GM20000 (cell line): ENCODE measurements at regions not wholly inside any gene's neighbourhood (a gene's known extent, or its start where the extent isn't known, plus 50 kb on each side); places are given as distances from the start of the nearest gene placed in this dataset.

ENCODE experiments used
- DNase-seq: peaks from one replicate; pipeline ENCODE4 v3.0.0; 2012; ENCODE audit warnings: low spot score
- CTCF ChIP-seq: IDR thresholded peaks from 2 replicates; pipeline ENCODE4 v1.5.1; 2012; ENCODE audit warnings: mild to moderate bottlenecking, control low read depth; ENCODE audit errors: extremely low read depth, missing control alignments

DNA sequence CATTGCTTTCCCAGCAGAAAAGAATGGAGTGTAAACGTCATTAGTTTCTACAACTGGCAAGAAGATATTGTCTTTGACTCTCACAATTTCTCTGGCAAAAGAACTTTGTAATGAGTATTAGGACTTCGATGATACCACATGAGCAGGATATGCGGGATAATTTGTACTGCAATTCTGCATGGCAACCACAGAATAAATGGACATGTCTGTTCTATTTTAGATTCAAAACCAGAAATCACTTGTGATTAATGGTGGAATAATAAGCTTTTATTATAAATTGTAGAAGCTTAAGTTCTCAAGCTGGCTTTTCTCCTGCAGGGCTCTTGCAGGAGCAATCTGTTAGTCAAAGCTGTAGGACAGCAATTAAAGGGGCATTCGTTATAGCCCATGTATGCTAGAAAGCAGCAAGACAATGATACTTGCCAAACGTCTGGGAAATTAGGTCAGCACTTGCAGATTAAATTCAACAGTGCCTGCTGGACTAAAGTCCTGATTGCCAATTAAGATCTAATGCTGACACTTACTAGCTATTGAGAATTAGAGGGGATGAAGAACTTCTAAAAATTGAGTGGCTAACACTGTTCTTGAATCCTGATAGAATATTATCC lies 177.9 kb downstream of the PTH2R start:
- no peak for TF ChIP-seq CTCF
- no peak for DNase-seq

DNA sequence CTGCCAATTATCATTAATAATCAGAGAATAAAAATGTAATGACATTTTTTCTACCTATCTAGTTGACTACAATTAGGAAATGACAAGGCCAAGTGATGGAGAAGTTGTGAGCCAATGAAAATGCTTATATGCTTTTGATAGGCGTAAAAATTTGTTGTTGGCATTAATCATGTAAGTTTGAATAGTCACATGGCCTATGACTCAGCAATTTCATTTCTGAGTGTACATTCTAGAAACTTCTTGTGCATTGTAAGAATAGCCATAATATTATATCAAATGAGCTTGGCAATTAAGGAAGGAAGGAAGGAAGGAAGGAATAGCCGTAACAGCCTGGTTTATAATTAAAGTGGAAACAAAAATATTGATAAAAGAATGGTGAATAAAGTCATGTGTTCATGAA lies 179.9 kb downstream of the PTH2R start:
- no peak for DNase-seq
- no peak for TF ChIP-seq CTCF

GRCh38 chr2:208594642-208595385 lies 188.2 kb downstream of the PTH2R start:
- DNase-seq: no peak
- TF ChIP-seq CTCF: no peak

- no peak for DNase-seq
- no peak for TF ChIP-seq CTCF
These were observed 189.0 kb downstream of the PTH2R start for GRCh38 chr2:208595386-208596275.

GRCh38 chr2:208607694-208608093 lies 201.1 kb downstream of the PTH2R start:
- DNase-seq: no peak
- TF ChIP-seq CTCF: no peak

DNA sequence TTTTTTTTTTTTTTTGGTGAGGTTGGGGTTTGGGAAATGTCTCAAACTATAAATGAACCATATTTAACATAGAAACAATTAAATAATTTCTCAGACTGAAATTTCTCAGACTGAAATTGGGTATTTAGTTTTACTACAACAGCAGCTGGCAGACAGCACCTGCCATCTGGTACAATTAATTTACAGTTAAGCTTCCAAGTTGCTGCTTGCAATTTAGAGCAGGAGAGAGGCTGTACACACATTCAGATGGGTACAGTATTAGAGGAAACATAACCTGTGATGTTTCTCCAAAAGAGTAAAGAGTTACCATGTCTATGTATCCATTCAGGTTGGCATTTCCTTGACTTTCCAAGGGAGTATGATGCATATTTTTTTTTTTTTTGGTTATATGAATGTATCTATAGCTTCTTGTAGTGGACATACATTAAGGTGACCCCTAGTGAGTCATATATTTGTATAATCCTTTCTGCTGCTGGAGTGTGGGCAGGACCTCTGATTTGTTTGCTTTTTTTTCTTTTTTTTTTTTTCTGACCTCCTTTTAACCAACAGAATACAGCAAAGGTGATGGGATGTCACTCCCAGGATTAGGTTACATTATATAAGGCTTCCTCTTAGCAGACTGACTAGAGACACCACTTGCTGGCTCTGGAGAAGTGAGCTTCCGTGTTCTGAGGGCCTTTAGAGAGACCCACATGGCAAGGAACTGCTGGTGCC lies 201.7 kb downstream of the PTH2R start:
- DNase-seq: no peak
- TF ChIP-seq CTCF: no peak
